ENCODE measurements at regions not wholly inside any gene's neighbourhood (a gene's known extent, or its start where the extent isn't known, plus 50 kb on each side); places are given as distances from the start of the nearest gene placed in this dataset.

DNA sequence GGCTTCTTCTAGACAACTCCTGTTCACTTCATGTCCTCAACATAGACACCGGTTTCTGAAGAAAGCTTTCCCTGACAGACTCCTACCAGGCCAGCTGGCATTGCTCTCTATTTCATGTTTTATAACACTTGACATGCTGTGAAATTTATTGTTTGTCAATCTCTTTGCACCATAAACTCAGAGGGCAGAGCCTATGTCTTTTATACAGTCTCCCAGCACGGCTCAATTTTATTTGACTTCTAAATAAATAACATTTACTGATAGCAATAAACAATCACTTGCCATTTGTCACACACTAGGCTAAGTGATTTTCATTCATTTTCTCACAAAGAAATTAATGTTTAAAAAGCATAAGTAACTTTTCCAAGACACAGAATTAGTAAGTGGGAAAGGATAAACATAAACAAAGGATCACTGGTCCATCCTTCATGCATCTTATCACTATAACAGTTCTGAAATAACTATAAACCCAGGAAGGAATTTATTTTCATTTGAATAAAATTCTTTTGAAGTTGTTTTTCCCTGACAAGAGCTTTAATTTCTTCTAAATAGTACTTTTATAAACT lies 577.6 kb downstream of the TECRL start:
- Histone ChIP-seq H3K27ac (no peak overlapping the region), H3K9me3 (no peaks in the 10 kb centered on the region), H3K4me1 (no peaks in the 10 kb centered on the region), H3K27me3 (no peaks in the 10 kb centered on the region), H3K36me3 (no peaks in the 10 kb centered on the region), H3K4me3 (no peak overlapping the region)
- WGBS, 2 donors, result 39 to 52% methylated on average over 2 of the region's 2 CpGs
- TF ChIP-seq POLR2A (IDR thresholded peaks at IDR 0.05) (no peak), EP300 (IDR thresholded peaks at IDR 0.05) (no peak)
- TF ChIP-seq, protein P1, sequence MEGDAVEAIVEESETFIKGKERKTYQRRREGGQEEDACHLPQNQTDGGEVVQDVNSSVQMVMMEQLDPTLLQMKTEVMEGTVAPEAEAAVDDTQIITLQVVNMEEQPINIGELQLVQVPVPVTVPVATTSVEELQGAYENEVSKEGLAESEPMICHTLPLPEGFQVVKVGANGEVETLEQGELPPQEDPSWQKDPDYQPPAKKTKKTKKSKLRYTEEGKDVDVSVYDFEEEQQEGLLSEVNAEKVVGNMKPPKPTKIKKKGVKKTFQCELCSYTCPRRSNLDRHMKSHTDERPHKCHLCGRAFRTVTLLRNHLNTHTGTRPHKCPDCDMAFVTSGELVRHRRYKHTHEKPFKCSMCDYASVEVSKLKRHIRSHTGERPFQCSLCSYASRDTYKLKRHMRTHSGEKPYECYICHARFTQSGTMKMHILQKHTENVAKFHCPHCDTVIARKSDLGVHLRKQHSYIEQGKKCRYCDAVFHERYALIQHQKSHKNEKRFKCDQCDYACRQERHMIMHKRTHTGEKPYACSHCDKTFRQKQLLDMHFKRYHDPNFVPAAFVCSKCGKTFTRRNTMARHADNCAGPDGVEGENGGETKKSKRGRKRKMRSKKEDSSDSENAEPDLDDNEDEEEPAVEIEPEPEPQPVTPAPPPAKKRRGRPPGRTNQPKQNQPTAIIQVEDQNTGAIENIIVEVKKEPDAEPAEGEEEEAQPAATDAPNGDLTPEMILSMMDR (IDR thresholded peaks at IDR 0.05), result no peak
- DNase-seq (ENCODE audit: low spot score in 2 of 2), result no peak

DNA sequence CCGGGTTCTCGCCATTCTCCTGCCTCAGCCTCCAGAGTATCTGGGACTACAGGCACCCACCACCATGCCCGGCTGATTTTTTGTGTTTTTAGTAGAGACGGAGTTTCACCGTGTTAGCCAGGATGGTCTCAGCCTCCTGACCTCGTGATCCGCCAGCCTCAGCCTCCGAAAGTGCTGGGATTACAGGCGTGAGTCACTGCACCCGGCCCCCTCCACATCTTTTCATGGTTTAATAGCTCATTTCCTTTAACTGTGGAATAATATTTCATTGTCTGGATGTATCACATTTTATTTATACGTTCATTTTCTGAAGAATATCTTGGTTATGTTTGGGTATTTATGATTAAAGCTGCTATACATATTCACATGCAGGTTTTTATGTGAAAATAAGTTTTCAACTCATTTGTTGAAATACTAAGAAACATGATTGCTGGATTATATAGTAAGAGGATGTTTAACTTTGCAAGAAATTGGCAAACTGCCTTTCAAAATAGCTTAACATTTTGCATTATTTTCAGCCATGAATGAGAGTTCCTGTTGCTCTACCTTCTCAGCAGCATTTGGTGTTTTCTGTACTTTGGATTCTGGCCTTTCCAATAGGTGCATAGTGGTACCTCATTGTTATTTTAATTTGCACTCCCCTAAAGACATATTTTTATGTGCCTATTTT lies 591.9 kb downstream of the TECRL start:
- Histone ChIP-seq H3K36me3 (no peaks in the 10 kb centered on the region), H3K9me3 (no peaks in the 10 kb centered on the region), H3K27me3 (no peaks in the 10 kb centered on the region), H3K27ac (no peak overlapping the region), H3K4me3 (no peak overlapping the region), H3K4me1 (no peaks in the 10 kb centered on the region)
- DNase-seq (ENCODE audit: low spot score in 2 of 2), result no peak
- no peak for TF ChIP-seq EP300 (IDR thresholded peaks at IDR 0.05)
- TF ChIP-seq, protein P1 (IDR thresholded peaks at IDR 0.05), result no peak
- TF ChIP-seq POLR2A (IDR thresholded peaks at IDR 0.05), result no peak
- 77 to 82% methylated on average over 11 of the region's 11 CpGs for whole genome bisulfite sequencing, 2 donors

DNA sequence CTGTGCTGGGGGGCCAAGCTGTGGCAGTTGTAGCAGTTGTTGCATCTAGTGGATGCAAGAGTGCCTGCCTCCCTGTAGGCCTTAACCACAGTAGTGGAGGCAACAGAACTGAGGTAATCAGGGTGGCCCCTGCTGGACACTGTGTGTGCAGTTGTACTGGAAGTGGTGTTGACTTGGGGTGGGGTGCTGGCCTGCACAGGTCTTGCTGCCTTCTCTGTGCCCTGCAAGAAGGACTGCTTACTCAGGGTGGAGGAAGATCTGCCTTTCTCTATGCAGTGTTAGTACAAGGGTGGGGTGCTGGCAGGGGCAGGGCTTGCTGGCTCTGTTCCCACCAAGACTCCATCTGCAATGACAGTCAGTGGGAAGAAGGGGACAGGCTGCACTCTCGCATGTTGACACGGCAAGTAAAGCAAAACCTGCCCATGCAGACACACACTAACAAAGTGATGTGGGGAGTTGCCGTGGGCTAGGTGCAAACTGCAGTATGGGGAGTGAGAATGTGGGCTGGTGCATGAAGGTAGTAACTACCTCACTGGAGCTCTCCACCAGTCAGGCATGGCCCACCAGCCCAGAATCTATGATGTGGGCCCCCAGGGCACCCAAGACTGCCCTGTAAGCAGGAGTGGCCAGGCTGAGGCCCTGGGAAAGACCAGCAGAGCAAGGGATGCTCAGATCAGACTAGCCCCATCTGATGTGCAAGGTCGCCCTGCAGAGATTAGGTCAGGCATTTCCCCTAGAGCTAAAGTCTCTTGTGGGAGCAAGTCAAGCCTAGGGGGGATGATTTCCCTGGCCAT lies 594.9 kb downstream of the TECRL start:
- no peaks in the 10 kb centered on the region for H3K4me1 ChIP-seq
- WGBS, 2 donors, result 88 to 100% methylated on average over 3 to 4 of the region's 4 CpGs
- H3K27ac ChIP-seq, result no peak overlapping the region
- H3K4me3 ChIP-seq, result no peak overlapping the region
- no peak for TF ChIP-seq EP300 (IDR thresholded peaks at IDR 0.05)
- TF ChIP-seq, protein P1 (IDR thresholded peaks at IDR 0.05), result no peak
- no peak for TF ChIP-seq POLR2A (IDR thresholded peaks at IDR 0.05)
- H3K9me3 ChIP-seq, result no peaks in the 10 kb centered on the region
- no peak for DNase-seq (ENCODE audit: low spot score in 2 of 2)
- no peaks in the 10 kb centered on the region for H3K36me3 ChIP-seq
- no peaks in the 10 kb centered on the region for H3K27me3 ChIP-seq

DNA sequence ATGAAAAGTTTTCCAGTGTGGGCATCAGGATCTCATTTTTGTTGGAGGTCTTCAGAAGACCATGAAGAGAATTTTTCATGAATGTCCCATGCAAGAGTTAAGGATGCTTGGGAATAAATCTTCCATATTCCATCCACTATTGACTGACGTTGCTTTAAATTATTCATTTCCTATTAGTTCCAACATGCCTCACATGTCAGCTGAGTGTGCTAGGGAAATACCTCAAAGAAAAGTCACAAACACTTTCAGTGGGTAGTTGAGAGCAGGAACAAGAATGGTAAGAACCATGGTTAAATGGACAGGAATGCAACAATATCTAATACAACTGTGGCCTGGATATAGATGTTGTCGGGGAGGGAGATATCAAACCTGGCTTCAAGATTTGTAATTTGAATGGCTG lies 610.1 kb downstream of the TECRL start:
- Histone ChIP-seq H3K27ac (no peak overlapping the region), H3K27me3 (no peaks in the 10 kb centered on the region), H3K9me3 (no peaks in the 10 kb centered on the region), H3K4me1 (no peaks in the 10 kb centered on the region), H3K4me3 (no peak overlapping the region), H3K36me3 (no peaks in the 10 kb centered on the region)
- TF ChIP-seq EP300 (IDR thresholded peaks at IDR 0.05) (no peak), POLR2A (IDR thresholded peaks at IDR 0.05) (no peak)
- TF ChIP-seq, protein P1 (IDR thresholded peaks at IDR 0.05), result no peak
- no peak for DNase-seq (ENCODE audit: low spot score in 2 of 2)
- 66 to 83% methylated on average over 2 of the region's 2 CpGs for WGBS, 2 donors

DNA sequence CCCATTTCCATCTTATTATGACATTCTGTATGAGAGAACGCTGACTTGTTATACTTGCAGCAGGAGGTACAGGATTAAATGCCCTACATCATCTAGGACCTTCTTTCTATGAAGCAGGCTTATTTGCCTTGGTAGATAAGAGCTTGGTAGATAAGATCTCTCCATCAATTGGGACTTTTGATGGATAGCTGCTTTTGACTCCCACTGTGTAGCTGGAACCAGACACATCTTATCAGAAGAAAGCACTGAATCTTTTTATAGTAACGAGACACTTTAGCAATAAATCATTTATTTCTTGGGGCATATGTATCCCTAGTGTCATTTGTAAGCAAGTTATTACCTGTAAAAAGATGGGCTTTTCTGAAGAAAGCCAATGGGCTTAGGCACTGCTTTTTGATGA lies 613.9 kb downstream of the TECRL start:
- Histone ChIP-seq H3K4me3 (no peak overlapping the region), H3K4me1 (no peaks in the 10 kb centered on the region), H3K27ac (no peak overlapping the region), H3K36me3 (no peaks in the 10 kb centered on the region), H3K9me3 (no peaks in the 10 kb centered on the region), H3K27me3 (no peaks in the 10 kb centered on the region)
- no peak for DNase-seq (ENCODE audit: low spot score in 2 of 2)
- TF ChIP-seq POLR2A (IDR thresholded peaks at IDR 0.05) (no peak), EP300 (IDR thresholded peaks at IDR 0.05) (no peak)
- TF ChIP-seq, protein P1 (IDR thresholded peaks at IDR 0.05), result no peak
- WGBS, 2 donors, result 80 to 84% methylated on average over 2 of the region's 2 CpGs
